ENCODE measurements at regions not wholly inside any gene's neighbourhood (a gene's known extent, or its start where the extent isn't known, plus 50 kb on each side); places are given as distances from the start of the nearest gene placed in this dataset.

GRCh38 chr5:153429761-153430380 lies 60.6 kb upstream of the GRIA1 start:
- Mint-ChIP-seq H3K27me3 (ENCODE audit: insufficient read depth) (no peaks in the 10 kb centered on the region), H3K4me1 (peaks cover 5% of the 10 kb centered on the region), H3K9me3 (no peaks in the 10 kb centered on the region), H3K36me3 (ENCODE audit: low read depth) (no peaks in the 10 kb centered on the region), H3K27ac (no peak overlapping the region), H3K4me3 (no peak overlapping the region)
- H3K36me3 ChIP-seq (ENCODE audit: control insufficient read depth, insufficient read depth, low read length), result no peaks in the 10 kb centered on the region
- TF ChIP-seq CTCF (conservative IDR thresholded peaks at IDR 0.05), result no peak
- no peaks in the 10 kb centered on the region for H3K27me3 ChIP-seq (ENCODE audit: control insufficient read depth, insufficient read depth, low read length, poor library complexity, severe bottlenecking)
- H3K4me1 ChIP-seq (ENCODE audit: control insufficient read depth, insufficient read depth, low read length), result no peaks in the 10 kb centered on the region
- no peak overlapping the region for H3K9ac ChIP-seq (ENCODE audit: extremely low read depth, low read length, poor library complexity, severe bottlenecking)
- no peak overlapping the region for H3K4me3 ChIP-seq (ENCODE audit: low read length)
- H3K9me3 ChIP-seq (ENCODE audit: control insufficient read depth, low read length), result no peaks in the 10 kb centered on the region
- no peak overlapping the region for H3K27ac ChIP-seq (ENCODE audit: low read depth, low read length)
- WGBS, 2 experiments (ENCODE audit: insufficient coverage in 1 of 2, insufficient read length in 1 of 2), result 87% methylated on average over 1 of the region's 1 CpG; no CpG with 5 or more reads in 1 of the 2 experiments
- no peak for DNase-seq

GRCh38 chr5:153432583-153432982 lies 57.9 kb upstream of the GRIA1 start:
- Histone ChIP-seq H3K9me3 (ENCODE audit: control insufficient read depth, low read length) (no peaks in the 10 kb centered on the region), H3K27me3 (ENCODE audit: control insufficient read depth, insufficient read depth, low read length, poor library complexity, severe bottlenecking) (no peaks in the 10 kb centered on the region), H3K36me3 (ENCODE audit: control insufficient read depth, insufficient read depth, low read length) (no peaks in the 10 kb centered on the region), H3K4me1 (ENCODE audit: control insufficient read depth, insufficient read depth, low read length) (no peaks in the 10 kb centered on the region), H3K4me3 (ENCODE audit: low read length) (no peak overlapping the region), H3K27ac (ENCODE audit: low read depth, low read length) (no peak overlapping the region), H3K9ac (ENCODE audit: extremely low read depth, low read length, poor library complexity, severe bottlenecking) (no peak overlapping the region)
- Mint-ChIP-seq H3K4me3 (no peak overlapping the region), H3K9me3 (no peaks in the 10 kb centered on the region), H3K4me1 (peaks cover 5% of the 10 kb centered on the region), H3K27me3 (ENCODE audit: insufficient read depth) (no peaks in the 10 kb centered on the region), H3K27ac (no peak overlapping the region), H3K36me3 (ENCODE audit: low read depth) (no peaks in the 10 kb centered on the region)
- 92 to 96% methylated on average over 2 to 3 of the region's 3 CpGs for WGBS, 2 experiments (ENCODE audit: insufficient coverage in 1 of 2, insufficient read length in 1 of 2)
- no peak for DNase-seq
- no peak for TF ChIP-seq CTCF (conservative IDR thresholded peaks at IDR 0.05)

GRCh38 chr5:153437251-153437650 lies 53.2 kb upstream of the GRIA1 start:
- Histone ChIP-seq H3K27me3 (ENCODE audit: control insufficient read depth, insufficient read depth, low read length, poor library complexity, severe bottlenecking) (no peaks in the 10 kb centered on the region), H3K9ac (ENCODE audit: extremely low read depth, low read length, poor library complexity, severe bottlenecking) (no peak overlapping the region), H3K27ac (ENCODE audit: low read depth, low read length) (no peak overlapping the region), H3K4me1 (ENCODE audit: control insufficient read depth, insufficient read depth, low read length) (no peaks in the 10 kb centered on the region), H3K36me3 (ENCODE audit: control insufficient read depth, insufficient read depth, low read length) (no peaks in the 10 kb centered on the region), H3K9me3 (ENCODE audit: control insufficient read depth, low read length) (no peaks in the 10 kb centered on the region), H3K4me3 (ENCODE audit: low read length) (no peak overlapping the region)
- H3K27me3 Mint-ChIP-seq (ENCODE audit: insufficient read depth), result no peaks in the 10 kb centered on the region
- peaks cover 10% of the 10 kb centered on the region for H3K4me1 Mint-ChIP-seq
- no peaks in the 10 kb centered on the region for H3K36me3 Mint-ChIP-seq (ENCODE audit: low read depth)
- H3K9me3 Mint-ChIP-seq, result no peaks in the 10 kb centered on the region
- no peak overlapping the region for H3K4me3 Mint-ChIP-seq
- DNase-seq, result no peak
- H3K27ac Mint-ChIP-seq, result no peak overlapping the region
- no peak for TF ChIP-seq CTCF (conservative IDR thresholded peaks at IDR 0.05)

Measured in endodermal cell (in vitro differentiated cells).